Right lobe of liver (tissue), 6 donors: ENCODE measurements at regions not wholly inside any gene's neighbourhood (a gene's known extent, or its start where the extent isn't known, plus 50 kb on each side); places are given as distances from the start of the nearest gene placed in this dataset.

Experiments used
- ATAC-seq, 4 donors: fragments of 200-7000 bp; cut with Tn5 transposase; one replicate each; pipeline ENCODE4 v1.9.1; 2020; ENCODE audit warnings: mild to moderate bottlenecking in 4 of 4, moderate library complexity in 4 of 4
- DNase-seq, 3 donors: peaks; one replicate each; pipeline ENCODE4 v3.0.0-alpha.2; 2020
- H3K27ac ChIP-seq, 3 donors: fragments of 200-600 bp; one replicate each; pipeline ENCODE4 v1.8.0; 2022
- H3K27me3 ChIP-seq, 2 donors: fragments of 200-600 bp; one replicate each; pipeline ENCODE4 v1.8.0; 2022
- H3K36me3 ChIP-seq, 4 donors: fragments of 200-600 bp; sonication (generic) in 1 of 4; one replicate each; pipeline versions ENCODE4 v1.5.1 to v1.8.0; 2017 to 2022; ENCODE audit warnings: control low read depth in 1 of 4
- H3K4me1 ChIP-seq, 4 donors: fragments of 200-600 bp; sonication (generic) in 1 of 4; one replicate each; pipeline versions ENCODE4 v1.5.1 to v1.8.0; 2017 to 2022; ENCODE audit warnings: control low read depth in 1 of 4
- H3K4me3 ChIP-seq, 3 donors: fragments of 200-600 bp; one replicate each; pipeline ENCODE4 v1.8.0; 2022
- H3K9me3 ChIP-seq, 4 donors: fragments of 200-600 bp; sonication (generic) in 1 of 4; one replicate each; pipeline versions ENCODE4 v1.5.1 to v1.8.0; 2017 to 2022; ENCODE audit warnings: control low read depth in 1 of 4
- CTCF ChIP-seq, 4 donors: fragments of 200-600 bp in 3 of 4; fragments of 450-650 bp in 1 of 4; IDR thresholded peaks; one replicate each; pipeline versions ENCODE4 v1.5.1 to v1.8.0; 2016 to 2022; ENCODE audit warnings: antibody characterized with exemption in 4 of 4, mild to moderate bottlenecking in 2 of 4
- POLR2A ChIP-seq: fragments of 450-650 bp; IDR thresholded peaks from one replicate; pipeline ENCODE4 v1.6.1; 2017; ENCODE audit warnings: antibody characterized with exemption, mild to moderate bottlenecking
- WGBS: methylation state at CpG from one replicate; pipeline ENCODE4 v1.1.6; 2018; ENCODE audit warnings: low coverage, low lambda C conversion rate; ENCODE audit not compliant: insufficient coverage; ENCODE audit errors: missing lambda C conversion rate; 5-methylcytosine and 5-hydroxymethylcytosine counted together
- intact Hi-C, 2 donors: fragments of 100-400 bp; cut with DNase I; formaldehyde crosslinking; loops; one replicate each; pipeline versions ENCODE4 v1.11.2 to v1.14.1; 2022
- donor health status: DM: no; HTN: yes; CAD: no.
- donor health status: DM: no; HTN: no; CAD: no.
- donor health status: DM: no; HTN: no; CAD: no.
- donor health status: DM: no; HTN: yes; CAD: no.
- donor health status: DM: no; HTN: yes; CAD: no.

GRCh38 chr16:11459722-11460121, 114.5 kb downstream of the RMI2 start:
- ATAC-seq (no peak), DNase-seq (no peak)
- Histone ChIP-seq H3K9me3 (no peaks in the 10 kb centered on the region), H3K27ac (no peak overlapping the region), H3K4me1 (no peaks in the 10 kb centered on the region), H3K36me3 (no peaks in the 10 kb centered on the region), H3K4me3 (no peak overlapping the region), H3K27me3 (no peaks in the 10 kb centered on the region)
- no peak for TF ChIP-seq POLR2A
- TF ChIP-seq CTCF (IDR thresholded peaks at IDR 0.05): no peak
- 73% methylated on average over 2 of the region's 8 CpGs for WGBS
- intact Hi-C loops: no loop called here

GRCh38 chr16:11460820-11461594, 115.7 kb downstream of the RMI2 start:
- Histone ChIP-seq H3K9me3 (no peaks in the 10 kb centered on the region), H3K4me3 (no peak overlapping the region), H3K27ac (no peak overlapping the region), H3K27me3 (no peaks in the 10 kb centered on the region), H3K36me3 (no peaks in the 10 kb centered on the region), H3K4me1 (no peaks in the 10 kb centered on the region)
- WGBS: 70% methylated on average over 7 of the region's 18 CpGs
- ATAC-seq (no peak), DNase-seq (no peak)
- TF ChIP-seq POLR2A: no peak
- intact Hi-C loops: no loop called here

- intact Hi-C loops: no loop called here
- ATAC-seq (no peak), DNase-seq (no peak)
- TF ChIP-seq CTCF (IDR thresholded peaks at IDR 0.05): no peak
- TF ChIP-seq POLR2A: no peak
- Histone ChIP-seq H3K9me3 (no peaks in the 10 kb centered on the region), H3K27ac (no peak overlapping the region), H3K4me3 (no peak overlapping the region), H3K4me1 (no peaks in the 10 kb centered on the region), H3K36me3 (no peaks in the 10 kb centered on the region), H3K27me3 (no peaks in the 10 kb centered on the region)
- 92% methylated on average over 2 of the region's 6 CpGs for WGBS
Measured at GRCh38 chr16:11461595-11461990, 116.3 kb downstream of the RMI2 start.

GRCh38 chr16:11462036-11462435, 116.8 kb downstream of the RMI2 start:
- Histone ChIP-seq H3K36me3 (no peaks in the 10 kb centered on the region), H3K27ac (no peak overlapping the region), H3K9me3 (no peaks in the 10 kb centered on the region), H3K4me1 (no peaks in the 10 kb centered on the region), H3K4me3 (no peak overlapping the region), H3K27me3 (no peaks in the 10 kb centered on the region)
- DNase-seq (no peak), ATAC-seq (no peak)
- TF ChIP-seq CTCF (IDR thresholded peaks at IDR 0.05) (no peak), POLR2A (no peak)
- no CpG with 5 or more reads among the region's 15 CpGs for WGBS
- intact Hi-C loops: no loop called here

GRCh38 chr16:11462861-11463260, 117.6 kb downstream of the RMI2 start:
- no peaks in the 10 kb centered on the region for H3K9me3 ChIP-seq
- H3K36me3 ChIP-seq: no peaks in the 10 kb centered on the region
- intact Hi-C loops: no loop called here
- TF ChIP-seq CTCF (IDR thresholded peaks at IDR 0.05): no peak
- no peak for TF ChIP-seq POLR2A
- no peak overlapping the region for H3K27ac ChIP-seq
- 94% methylated on average over 12 of the region's 15 CpGs for WGBS
- DNase-seq (no peak), ATAC-seq (no peak)
- H3K4me3 ChIP-seq: no peak overlapping the region
- no peaks in the 10 kb centered on the region for H3K27me3 ChIP-seq
- H3K4me1 ChIP-seq: no peaks in the 10 kb centered on the region
